HG03066 (cell line): ENCODE measurements at regions not wholly inside any gene's neighbourhood (a gene's known extent, or its start where the extent isn't known, plus 50 kb on each side); places are given as distances from the start of the nearest gene placed in this dataset.
"Not testable (repeated sequence)": the region's sequence is repeated elsewhere in the genome, so short reads cannot be mapped to it uniquely, and the experiment has no call there.

Experiments used
- ATAC-seq: cut with Tn5 transposase; IDR thresholded peaks from one replicate; pipeline ENCODE4 v1.9.1; 2021; ENCODE audit warnings: low read depth; ENCODE audit not compliant: unreplicated experiment

DNA sequence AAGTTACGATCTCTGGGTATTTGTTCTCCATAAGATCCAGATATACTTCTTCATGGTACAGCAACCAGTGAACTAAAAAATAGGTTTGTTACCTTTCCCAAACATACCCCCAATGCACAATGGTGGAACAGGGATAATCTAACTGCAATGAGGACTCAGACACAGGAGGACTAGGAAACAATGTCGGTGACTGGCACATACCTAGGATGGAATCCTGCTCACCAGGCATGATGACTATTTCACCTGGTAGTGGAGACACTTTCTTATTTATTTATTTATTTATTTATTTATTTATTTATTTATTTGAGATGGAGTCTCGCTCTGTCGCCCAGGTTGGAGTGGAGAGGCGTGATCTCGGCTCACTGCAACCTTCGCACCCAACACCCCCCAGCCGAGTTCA, 159.9 kb upstream of the CCNH start:
- no peak for ATAC-seq

DNA sequence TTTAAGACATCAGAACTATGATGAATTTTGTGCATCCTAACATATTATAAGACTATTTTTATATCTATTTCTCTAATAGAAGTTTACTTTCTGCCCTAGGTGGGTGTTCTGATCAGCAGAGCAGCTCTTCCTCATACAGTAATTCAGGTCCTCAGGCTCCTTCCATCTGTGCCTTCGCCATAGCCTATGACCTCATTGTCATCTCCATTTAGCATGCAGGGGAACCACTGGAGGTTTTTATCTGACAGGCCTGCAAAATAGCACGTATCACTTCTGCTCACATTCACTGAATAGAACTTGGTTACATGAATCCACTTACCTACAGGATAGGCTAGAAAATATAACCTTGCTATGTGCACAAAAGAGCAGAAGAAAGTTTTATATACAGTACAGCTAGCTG, 159.4 kb upstream of the CCNH start:
- ATAC-seq = no peak

DNA sequence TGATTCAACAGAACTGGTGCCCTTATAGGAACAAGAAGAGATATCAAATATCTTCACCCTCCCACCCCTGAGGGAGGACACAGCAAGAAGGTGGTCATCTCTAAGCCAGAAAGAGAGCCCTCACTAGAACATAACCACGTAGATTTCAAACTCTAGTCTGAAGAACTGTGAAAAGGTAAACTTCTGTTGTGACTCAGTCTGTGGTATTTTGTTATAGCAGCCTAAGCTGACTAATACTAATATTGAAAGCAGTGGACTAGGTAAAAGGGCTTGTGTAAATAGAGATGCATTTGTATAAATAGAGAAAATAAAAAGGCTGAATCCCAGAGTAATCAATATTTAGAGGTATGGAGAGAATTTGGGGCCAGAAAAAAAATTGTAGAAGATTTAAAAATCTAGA, 157.6 kb upstream of the CCNH start:
- no peak for ATAC-seq

DNA sequence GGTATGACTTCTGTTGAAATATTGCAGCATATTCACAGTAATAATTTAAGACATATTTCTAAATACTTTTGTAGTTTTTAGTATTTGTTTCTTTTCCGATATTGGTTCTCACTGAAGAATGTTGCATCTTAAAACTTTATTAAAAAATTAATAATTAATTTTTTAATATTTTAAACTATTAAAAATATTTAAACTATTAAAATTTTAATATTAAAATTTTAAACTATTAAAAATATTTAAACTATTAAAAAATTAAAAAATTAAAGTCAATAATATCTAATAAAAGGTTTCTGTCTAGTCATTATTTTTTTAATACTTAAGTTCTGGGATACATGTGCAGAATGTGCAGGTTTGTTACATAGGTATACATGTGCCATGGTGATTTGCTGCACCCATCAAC, 149.3 kb upstream of the CCNH start:
- ATAC-seq = no peak

- ATAC-seq = no peak
Measured at GRCh38 chr5:87560528-87560927, 147.8 kb upstream of the CCNH start.

- no peak for ATAC-seq
Measured at GRCh38 chr5:87551911-87552310, 139.2 kb upstream of the CCNH start.

GRCh38 chr5:87541676-87542075, 128.9 kb upstream of the CCNH start:
- no peak for ATAC-seq

DNA sequence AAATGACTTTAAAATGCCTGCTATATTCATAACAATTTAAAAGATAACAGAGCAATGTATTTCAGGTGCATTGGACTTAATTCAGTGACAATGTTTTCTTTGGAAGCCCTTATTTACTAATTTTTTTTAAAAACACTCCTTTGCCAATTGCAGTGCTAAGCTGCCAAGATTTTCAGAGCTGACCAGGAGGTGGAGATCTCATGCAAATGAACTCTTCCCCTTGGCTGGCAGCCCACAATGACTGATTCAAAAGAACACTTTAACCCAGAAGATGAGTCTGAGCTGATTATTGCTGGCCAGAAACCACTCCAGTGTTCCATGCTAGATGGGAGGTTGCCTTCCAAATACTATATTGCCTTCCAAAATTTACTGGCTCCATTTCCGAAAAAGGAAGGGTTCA, 128.3 kb upstream of the CCNH start:
- no peak for ATAC-seq

DNA sequence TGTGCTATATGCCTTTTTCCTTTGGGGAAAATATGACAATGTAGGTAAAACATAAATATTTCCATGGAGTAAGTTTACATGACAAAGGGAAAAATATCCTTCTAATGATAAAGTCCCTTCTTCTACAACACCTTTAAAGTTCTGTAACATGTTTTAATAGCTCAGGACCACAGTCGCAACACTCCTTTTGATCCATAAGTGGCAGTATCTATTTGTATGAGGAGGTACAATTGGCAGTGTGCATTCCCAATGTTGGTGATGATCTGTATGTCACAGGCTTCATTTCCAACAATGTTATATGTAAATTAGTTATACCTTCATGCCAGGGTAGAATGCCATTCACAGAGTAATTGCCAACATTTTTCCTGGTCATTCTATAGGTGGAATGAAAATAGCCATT, 127.1 kb upstream of the CCNH start:
- no peak for ATAC-seq

GRCh38 chr5:87536365-87536764, 123.6 kb upstream of the CCNH start:
- no peak for ATAC-seq

DNA sequence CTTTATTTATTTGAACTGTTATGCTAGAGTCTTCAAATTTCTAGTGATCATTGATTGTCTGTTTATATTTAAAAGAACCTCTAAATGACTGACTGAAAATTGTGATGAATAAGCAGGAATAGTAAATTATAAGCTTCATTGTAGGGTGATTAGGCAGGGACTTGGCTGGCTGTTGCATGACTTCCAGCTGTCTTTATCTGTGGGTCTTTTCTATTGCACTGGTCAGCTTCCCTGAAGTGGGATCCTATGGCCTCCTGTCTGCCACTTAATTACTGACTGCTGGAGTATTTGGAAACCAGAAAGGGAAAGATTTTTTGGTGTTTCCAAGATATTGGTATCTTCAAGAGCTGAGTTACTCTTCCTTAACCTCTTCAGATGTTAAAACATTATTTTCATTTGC, 123.0 kb upstream of the CCNH start:
- ATAC-seq = no peak

GRCh38 chr5:87529486-87530076, 116.9 kb upstream of the CCNH start:
- ATAC-seq = no peak

DNA sequence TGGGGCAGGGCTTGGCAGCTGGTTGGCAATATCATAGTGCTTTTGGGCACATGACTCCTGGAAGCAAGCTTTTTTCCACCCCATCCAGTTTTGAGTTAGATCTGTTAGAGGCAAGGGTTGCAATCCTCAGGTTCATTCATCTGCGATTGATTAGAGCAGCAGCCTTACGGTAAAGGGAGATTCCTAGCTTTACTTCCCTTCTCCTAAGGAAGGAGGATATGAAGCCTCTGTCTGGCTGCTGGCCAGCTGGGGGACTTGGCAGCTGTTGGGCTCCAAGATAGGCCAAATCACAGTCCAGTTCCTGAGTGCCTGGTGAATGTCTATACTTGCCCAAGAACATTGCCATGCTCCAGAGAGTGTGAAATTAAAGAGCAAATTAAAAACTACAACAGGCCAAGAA, 113.4 kb upstream of the CCNH start:
- ATAC-seq = no peak

- no peak for ATAC-seq
Measured at GRCh38 chr5:87524217-87524616, 111.5 kb upstream of the CCNH start.

- ATAC-seq = not testable (repeated sequence)
Measured at GRCh38 chr5:87511778-87512177, 99.0 kb upstream of the CCNH start.

DNA sequence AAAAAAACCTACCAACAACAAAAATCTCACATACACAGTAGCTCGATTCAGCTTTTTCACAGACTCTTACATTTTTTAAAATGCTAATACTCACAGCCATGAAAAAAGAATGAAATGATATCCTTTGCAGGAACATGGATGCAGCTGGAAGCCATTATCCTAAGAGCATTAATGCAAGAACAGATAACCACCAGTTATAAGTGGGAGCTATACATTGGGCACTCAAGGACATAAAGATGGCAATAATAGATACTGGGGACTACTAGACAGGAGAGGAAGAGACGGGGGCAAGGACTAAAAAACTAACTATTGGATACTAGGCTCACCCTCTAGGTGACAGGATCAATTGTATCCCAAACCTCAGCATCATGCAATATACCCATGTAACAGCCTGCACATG, 90.3 kb upstream of the CCNH start:
- no peak for ATAC-seq

GRCh38 chr5:87499478-87500410, 87.0 kb upstream of the CCNH start:
- ATAC-seq = no peak
